ENCODE measurements at regions not wholly inside any gene's neighbourhood (a gene's known extent, or its start where the extent isn't known, plus 50 kb on each side); places are given as distances from the start of the nearest gene placed in this dataset.

DNA sequence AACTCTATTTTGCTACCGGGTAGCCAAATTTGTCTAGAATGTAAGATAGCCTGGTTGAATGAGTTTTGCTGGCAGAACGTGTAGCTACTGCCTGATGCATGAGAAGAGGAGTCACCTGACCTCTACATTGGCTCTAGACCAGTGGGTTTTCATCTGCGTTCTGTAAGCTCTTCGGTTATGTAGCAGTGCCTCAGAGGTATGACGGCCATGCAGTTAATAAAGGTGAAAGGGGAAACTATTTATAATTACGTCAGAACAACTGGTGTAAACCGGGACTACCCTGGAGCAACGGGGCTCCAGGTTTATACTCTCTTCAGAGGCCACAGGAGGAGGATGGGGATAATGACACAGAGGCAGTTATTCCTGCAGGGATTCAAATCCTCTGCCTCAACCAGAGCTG lies 173.4 kb upstream of the KITLG start:
- no peak for FAIRE-seq
- no peak for TF ChIP-seq CTCF (IDR thresholded peaks at IDR 0.05; ENCODE audit: borderline replicate concordance, extremely low read depth, insufficient read depth)
- intact Hi-C loops (cut with DNase I): no loop called here

DNA sequence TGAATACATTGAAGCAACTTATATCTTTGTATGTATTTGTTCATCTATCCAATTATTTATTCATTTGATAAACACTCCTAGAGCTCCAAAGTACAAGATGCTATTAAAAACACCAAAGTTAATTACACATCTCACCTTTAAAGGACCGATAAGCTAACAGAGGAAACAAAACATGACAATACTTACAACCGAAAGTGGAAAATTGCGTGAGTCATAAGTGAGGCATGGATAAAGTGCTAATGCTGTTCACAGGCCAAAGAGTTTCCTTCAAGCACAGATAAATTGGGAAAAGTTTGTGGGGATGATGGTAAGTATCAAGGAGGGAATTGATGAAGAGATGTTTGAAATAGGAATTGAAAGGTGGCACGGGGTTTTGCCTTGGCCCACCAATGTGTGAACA lies 172.8 kb upstream of the KITLG start:
- H3K27ac ChIP-seq (ENCODE audit: low read depth in 2 of 2, low read length in 2 of 2): peak overlapping the region; percentile 29 to 78
- no peak for FAIRE-seq
- no peaks in the 10 kb centered on the region for H3K9me3 ChIP-seq (ENCODE audit: control insufficient read depth in 2 of 3, insufficient read depth in 1 of 3, low read length in 3 of 3)
- DNase-seq: no peak
- H3K27me3 ChIP-seq (ENCODE audit: control insufficient read depth, insufficient read depth, low read length): no peaks in the 10 kb centered on the region
- no peaks in the 10 kb centered on the region for H3K36me3 ChIP-seq (ENCODE audit: control insufficient read depth in 2 of 3, insufficient read depth in 3 of 3, low read length in 3 of 3)
- intact Hi-C loops (cut with DNase I): no loop called here
- TF ChIP-seq CTCF (IDR thresholded peaks at IDR 0.05; ENCODE audit: borderline replicate concordance, extremely low read depth, insufficient read depth): no peak
- peaks cover 0 to 16% (median 7%) of the 10 kb centered on the region in 3 donors for H3K4me1 ChIP-seq (ENCODE audit: control insufficient read depth in 2 of 3, insufficient read depth in 2 of 3, low read depth in 1 of 3, low read length in 3 of 3)
- H3K9ac ChIP-seq (ENCODE audit: low read length in 3 of 3): no peak overlapping the region
- peak overlapping the region in 1 of 3 donors; percentile 7 for H3K4me3 ChIP-seq (ENCODE audit: low read length in 3 of 3)

More for the DNA sequence above, 173.4 kb upstream of the KITLG start:
- H3K36me3 ChIP-seq (ENCODE audit: control insufficient read depth in 2 of 3, insufficient read depth in 3 of 3, low read length in 3 of 3): no peaks in the 10 kb centered on the region
- no peaks in the 10 kb centered on the region for H3K9me3 ChIP-seq (ENCODE audit: control insufficient read depth in 2 of 3, insufficient read depth in 1 of 3, low read length in 3 of 3)
- peak overlapping the region; percentile 29 to 78 for H3K27ac ChIP-seq (ENCODE audit: low read depth in 2 of 2, low read length in 2 of 2)
- no peak overlapping the region for H3K9ac ChIP-seq (ENCODE audit: low read length in 3 of 3)
- no peaks in the 10 kb centered on the region for H3K27me3 ChIP-seq (ENCODE audit: control insufficient read depth, insufficient read depth, low read length)
- H3K4me3 ChIP-seq (ENCODE audit: low read length in 3 of 3): peak overlapping the region in 2 of 3 donors; percentile 7 to 15
- DNase-seq: peak in 1 of 5 donors; percentile 37
- peaks cover 0 to 16% (median 7%) of the 10 kb centered on the region in 3 donors for H3K4me1 ChIP-seq (ENCODE audit: control insufficient read depth in 2 of 3, insufficient read depth in 2 of 3, low read depth in 1 of 3, low read length in 3 of 3)

- H3K27me3 ChIP-seq (ENCODE audit: control insufficient read depth, insufficient read depth, low read length): no peaks in the 10 kb centered on the region
- H3K36me3 ChIP-seq (ENCODE audit: control insufficient read depth in 2 of 3, insufficient read depth in 3 of 3, low read length in 3 of 3): no peaks in the 10 kb centered on the region
- peak overlapping the region in 1 of 2 donors; percentile 78 for H3K27ac ChIP-seq (ENCODE audit: low read depth in 2 of 2, low read length in 2 of 2)
- TF ChIP-seq CTCF (IDR thresholded peaks at IDR 0.05; ENCODE audit: borderline replicate concordance, extremely low read depth, insufficient read depth): no peak
- no peak overlapping the region for H3K9ac ChIP-seq (ENCODE audit: low read length in 3 of 3)
- peaks cover 0 to 21% (median 7%) of the 10 kb centered on the region in 3 donors for H3K4me1 ChIP-seq (ENCODE audit: control insufficient read depth in 2 of 3, insufficient read depth in 2 of 3, low read depth in 1 of 3, low read length in 3 of 3)
- peak overlapping the region in 1 of 3 donors; percentile 11 for H3K4me3 ChIP-seq (ENCODE audit: low read length in 3 of 3)
- H3K9me3 ChIP-seq (ENCODE audit: control insufficient read depth in 2 of 3, insufficient read depth in 1 of 3, low read length in 3 of 3): no peaks in the 10 kb centered on the region
- FAIRE-seq (no peak), DNase-seq (no peak)
- intact Hi-C loops (cut with DNase I): no loop called here
Measured at GRCh38 chr12:88752183-88752582, 171.9 kb upstream of the KITLG start.

Measured in kidney (tissue), 13 donors.